Kidney (tissue), 13 donors: ENCODE measurements at regions not wholly inside any gene's neighbourhood (a gene's known extent, or its start where the extent isn't known, plus 50 kb on each side); places are given as distances from the start of the nearest gene placed in this dataset.
A peak's percentile ranks its signal among the peaks of the same experiment; 100 is the strongest.

Experiments
- DNase-seq, 5 donors: peaks; one replicate each; pipeline ENCODE4 v3.0.0-alpha.2; 2013 to 2020
- FAIRE-seq: peaks from 2 replicates; lab custom pipeline; 2012; peaks lifted over from hg19 to GRCh38; lab: Jason Lieb, UNC
- H3K27ac ChIP-seq, 2 donors: one replicate each; pipeline ENCODE4 v1.7.0; 2013; ENCODE audit warnings: low read depth in 2 of 2, low read length in 2 of 2, inconsistent platforms in 1 of 2
- H3K27me3 ChIP-seq: one replicate; pipeline ENCODE4 v1.7.1; 2013; ENCODE audit warnings: low read length, inconsistent platforms; ENCODE audit not compliant: control insufficient read depth, insufficient read depth
- H3K36me3 ChIP-seq, 3 donors: one replicate each; pipeline versions ENCODE4 v1.7.0 to v1.7.1; 2013; ENCODE audit warnings: low read length in 3 of 3, control low read depth in 1 of 3, inconsistent platforms in 1 of 3; ENCODE audit not compliant: insufficient read depth in 3 of 3, control insufficient read depth in 2 of 3
- H3K4me1 ChIP-seq, 3 donors: one replicate each; pipeline versions ENCODE4 v1.7.0 to v1.7.1; 2013; ENCODE audit warnings: low read length in 3 of 3, inconsistent platforms in 1 of 3, low read depth in 1 of 3; ENCODE audit not compliant: control insufficient read depth in 2 of 3, insufficient read depth in 2 of 3
- H3K4me3 ChIP-seq, 3 donors: one replicate each; pipeline versions ENCODE4 v1.7.0 to v1.8.1; 2013; ENCODE audit warnings: low read length in 3 of 3, control low read depth in 1 of 3, inconsistent platforms in 1 of 3
- H3K9ac ChIP-seq, 3 donors: one replicate each; pipeline versions ENCODE4 v1.7.0 to v1.7.1; 2013; ENCODE audit warnings: low read length in 3 of 3, control low read depth in 1 of 3, inconsistent platforms in 1 of 3
- H3K9me3 ChIP-seq, 3 donors: one replicate each; pipeline versions ENCODE4 v1.7.0 to v1.7.1; 2013; ENCODE audit warnings: low read length in 3 of 3, control low read depth in 1 of 3, inconsistent platforms in 1 of 3; ENCODE audit not compliant: control insufficient read depth in 2 of 3, insufficient read depth in 1 of 3
- CTCF ChIP-seq: IDR thresholded peaks from 3 replicates; pipeline ENCODE4 v1.5.1; 2012; ENCODE audit warnings: mild to moderate bottlenecking, moderate library complexity, borderline replicate concordance; ENCODE audit not compliant: insufficient read depth; ENCODE audit errors: extremely low read depth
- intact Hi-C: fragments of 100-400 bp; cut with DNase I; formaldehyde crosslinking; loops from one replicate; pipeline ENCODE4 v1.11.1; 2022
- donor health status: control.
- donor health status: control.
- donor health status: control.
- donor health status: control.
- donor health status: control.
- donor health status: DM: yes; HTN: yes; CAD: no.
- donor health status: Normal renal cell carcinoma (clear cell type).

DNA sequence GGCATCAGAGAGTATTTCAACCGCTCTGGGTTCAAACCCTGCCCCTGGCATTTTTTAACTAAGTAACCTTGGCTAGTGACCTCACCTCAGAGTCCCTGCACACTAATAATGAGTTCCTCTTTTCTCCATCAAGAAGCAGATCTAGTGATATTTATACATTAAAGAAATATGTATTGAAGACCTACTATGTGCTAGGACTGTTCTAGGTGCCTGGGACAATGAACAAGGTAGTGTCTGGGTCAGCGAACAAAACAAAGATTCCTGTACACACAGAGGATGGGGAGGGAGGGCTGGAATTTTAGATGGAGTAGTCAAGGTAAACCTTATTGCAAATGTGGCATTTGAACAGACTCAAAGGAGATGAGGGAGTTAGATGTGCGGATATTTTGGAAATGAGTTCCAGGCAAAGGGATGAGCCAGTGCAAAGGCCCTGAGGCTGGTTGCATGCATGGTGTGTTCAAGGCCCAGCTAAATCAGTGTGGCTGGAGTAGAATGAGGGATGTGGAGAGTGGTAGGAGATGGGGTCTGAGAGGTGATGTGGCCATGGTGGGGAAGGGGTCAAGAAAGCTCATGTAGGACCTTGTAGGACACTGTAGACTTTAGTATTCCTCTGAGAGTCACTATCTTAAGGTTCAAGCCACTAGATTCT is 57.6 kb upstream of the FZD7 start:
- TF ChIP-seq CTCF: no peak
- DNase-seq (no peak), FAIRE-seq (no peak)
- H3K36me3 ChIP-seq: no peaks in the 10 kb centered on the region
- no peak overlapping the region for H3K9ac ChIP-seq
- H3K4me1 ChIP-seq: no peaks in the 10 kb centered on the region
- H3K4me3 ChIP-seq: no peak overlapping the region
- intact Hi-C loops: no loop called here
- H3K27ac ChIP-seq: no peak overlapping the region
- no peaks in the 10 kb centered on the region for H3K27me3 ChIP-seq
- H3K9me3 ChIP-seq: no peaks in the 10 kb centered on the region

GRCh38 chr2:201977651-201978050 is 56.0 kb upstream of the FZD7 start:
- no peak overlapping the region for H3K27ac ChIP-seq
- H3K36me3 ChIP-seq: no peaks in the 10 kb centered on the region
- TF ChIP-seq CTCF: no peak
- no peaks in the 10 kb centered on the region for H3K9me3 ChIP-seq
- H3K4me3 ChIP-seq: no peak overlapping the region
- no peaks in the 10 kb centered on the region for H3K4me1 ChIP-seq
- H3K27me3 ChIP-seq: no peaks in the 10 kb centered on the region
- intact Hi-C loops: no loop called here
- H3K9ac ChIP-seq: no peak overlapping the region
- no peak for FAIRE-seq
- DNase-seq: no peak

DNA sequence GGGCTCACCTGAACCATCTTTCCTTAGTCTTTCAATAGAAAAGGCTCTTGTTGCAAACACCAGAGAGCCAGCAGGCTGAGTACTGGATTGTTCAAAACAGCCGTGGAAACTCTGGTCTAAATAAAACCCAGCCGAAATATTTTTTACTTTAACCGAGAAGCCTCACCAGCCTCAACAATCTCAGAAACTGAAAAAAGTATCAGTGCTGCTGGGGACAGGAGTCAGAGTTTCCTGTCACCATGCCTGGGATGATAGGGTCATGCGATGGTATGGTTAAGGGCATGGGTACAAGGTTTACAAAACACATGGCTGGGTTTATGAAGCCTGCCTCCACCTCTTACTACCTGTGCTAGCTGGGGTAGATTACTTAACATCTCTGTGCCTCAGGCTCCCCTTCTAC is 55.3 kb upstream of the FZD7 start:
- no peaks in the 10 kb centered on the region for H3K27me3 ChIP-seq
- FAIRE-seq (no peak), DNase-seq (no peak)
- H3K9ac ChIP-seq: no peak overlapping the region
- no peaks in the 10 kb centered on the region for H3K36me3 ChIP-seq
- TF ChIP-seq CTCF: no peak
- no peaks in the 10 kb centered on the region for H3K4me1 ChIP-seq
- H3K4me3 ChIP-seq: no peak overlapping the region
- H3K9me3 ChIP-seq: no peaks in the 10 kb centered on the region
- no peak overlapping the region for H3K27ac ChIP-seq
- intact Hi-C loops: no loop called here

- intact Hi-C loops: no loop called here
- H3K36me3 ChIP-seq: no peaks in the 10 kb centered on the region
- no peak overlapping the region for H3K4me3 ChIP-seq
- no peak overlapping the region for H3K9ac ChIP-seq
- H3K4me1 ChIP-seq: no peaks in the 10 kb centered on the region
- TF ChIP-seq CTCF: no peak
- DNase-seq (peak in 3 of 5 donors; percentile 62 to 83 (median 63)), FAIRE-seq (no peak)
- no peaks in the 10 kb centered on the region for H3K9me3 ChIP-seq
- H3K27me3 ChIP-seq: no peaks in the 10 kb centered on the region
- no peak overlapping the region for H3K27ac ChIP-seq
Observed at GRCh38 chr2:201978986-201979385, 54.7 kb upstream of the FZD7 start.
